ENCODE measurements at regions not wholly inside any gene's neighbourhood (a gene's known extent, or its start where the extent isn't known, plus 50 kb on each side); places are given as distances from the start of the nearest gene placed in this dataset.

GRCh38 chr4:129422277-129422676 is 326.3 kb downstream of the C4orf33 start:
- H4K91ac ChIP-seq (ENCODE audit: low read depth, low read length) = no peak overlapping the region
- no peak overlapping the region for H3K9ac ChIP-seq (ENCODE audit: low read length)
- no peak overlapping the region for H2AFZ ChIP-seq (ENCODE audit: insufficient read depth, low read length, poor library complexity)

GRCh38 chr4:129428454-129428853 is 332.5 kb downstream of the C4orf33 start:
- no peak overlapping the region for H3K9ac ChIP-seq (ENCODE audit: low read length)
- H3K4ac ChIP-seq (ENCODE audit: low read depth, low read length) = no peak overlapping the region
- H3K4me2 ChIP-seq (ENCODE audit: low read length) = no peak overlapping the region
- no peak overlapping the region for H2BK12ac ChIP-seq (ENCODE audit: low read length)
- H3K4me3 ChIP-seq (ENCODE audit: low read depth, low read length) = no peak overlapping the region
- H3K27ac ChIP-seq (ENCODE audit: low read depth, low read length) = no peak overlapping the region
- H3K14ac ChIP-seq (ENCODE audit: low read length) = no peak overlapping the region
- H2BK5ac ChIP-seq (ENCODE audit: low read depth, low read length, poor library complexity) = no peak overlapping the region
- H3K36me3 ChIP-seq (ENCODE audit: control insufficient read depth in 1 of 2, insufficient read depth in 2 of 2, low read length in 2 of 2) = no peaks in the 10 kb centered on the region
- H3K23ac ChIP-seq (ENCODE audit: low read length) = no peak overlapping the region
- DNase-seq = no peak
- no peaks in the 10 kb centered on the region for H3K79me1 ChIP-seq (ENCODE audit: low read length)
- no peak overlapping the region for H4K12ac ChIP-seq (ENCODE audit: low read depth, low read length)
- no peaks in the 10 kb centered on the region for H3K79me2 ChIP-seq (ENCODE audit: control insufficient read depth, insufficient read depth, low read length, poor library complexity)
- no peak overlapping the region for H2AFZ ChIP-seq (ENCODE audit: insufficient read depth, low read length, poor library complexity)
- H3K9me3 ChIP-seq (ENCODE audit: insufficient read depth, low read depth, low read length) = no peaks in the 10 kb centered on the region
- H4K91ac ChIP-seq (ENCODE audit: low read depth, low read length) = no peak overlapping the region
- H4K8ac ChIP-seq (ENCODE audit: low read depth, low read length) = no peak overlapping the region
- no CpG with 5 or more reads among the region's 2 CpGs for WGBS (ENCODE audit: extremely low coverage, insufficient coverage, insufficient read length)
- H2BK120ac ChIP-seq (ENCODE audit: insufficient read depth, low read length, poor library complexity) = no peak overlapping the region
- no peak overlapping the region for H3K18ac ChIP-seq (ENCODE audit: low read length)
- H3K4me1 ChIP-seq (ENCODE audit: control insufficient read depth in 1 of 2, insufficient read depth in 2 of 2, low read length in 2 of 2) = no peaks in the 10 kb centered on the region
- H3K27me3 ChIP-seq (ENCODE audit: insufficient read depth, low read length) = no peaks in the 10 kb centered on the region
- no peak overlapping the region for H2AK5ac ChIP-seq (ENCODE audit: low read length)

More at GRCh38 chr4:129422277-129422676, 326.3 kb downstream of the C4orf33 start:
- no peak for DNase-seq
- no peaks in the 10 kb centered on the region for H3K27me3 ChIP-seq (ENCODE audit: insufficient read depth, low read length)
- no peak overlapping the region for H3K14ac ChIP-seq (ENCODE audit: low read length)
- no peaks in the 10 kb centered on the region for H3K4me1 ChIP-seq (ENCODE audit: control insufficient read depth in 1 of 2, insufficient read depth in 2 of 2, low read length in 2 of 2)
- no peak overlapping the region for H3K4me2 ChIP-seq (ENCODE audit: low read length)
- H3K79me1 ChIP-seq (ENCODE audit: low read length) = no peaks in the 10 kb centered on the region
- no peak overlapping the region for H3K18ac ChIP-seq (ENCODE audit: low read length)
- H3K23ac ChIP-seq (ENCODE audit: low read length) = no peak overlapping the region
- no peak overlapping the region for H3K4me3 ChIP-seq (ENCODE audit: low read depth, low read length)
- no peaks in the 10 kb centered on the region for H3K79me2 ChIP-seq (ENCODE audit: control insufficient read depth, insufficient read depth, low read length, poor library complexity)
- no peak overlapping the region for H2AK5ac ChIP-seq (ENCODE audit: low read length)
- no peak overlapping the region for H2BK5ac ChIP-seq (ENCODE audit: low read depth, low read length, poor library complexity)
- H3K27ac ChIP-seq (ENCODE audit: low read depth, low read length) = no peak overlapping the region
- H3K4ac ChIP-seq (ENCODE audit: low read depth, low read length) = no peak overlapping the region
- no peaks in the 10 kb centered on the region for H3K36me3 ChIP-seq (ENCODE audit: control insufficient read depth in 1 of 2, insufficient read depth in 2 of 2, low read length in 2 of 2)
- no peak overlapping the region for H2BK120ac ChIP-seq (ENCODE audit: insufficient read depth, low read length, poor library complexity)
- no peak overlapping the region for H4K8ac ChIP-seq (ENCODE audit: low read depth, low read length)
- no peaks in the 10 kb centered on the region for H3K9me3 ChIP-seq (ENCODE audit: insufficient read depth, low read depth, low read length)
- no peak overlapping the region for H2BK12ac ChIP-seq (ENCODE audit: low read length)
- no peak overlapping the region for H4K12ac ChIP-seq (ENCODE audit: low read depth, low read length)

DNA sequence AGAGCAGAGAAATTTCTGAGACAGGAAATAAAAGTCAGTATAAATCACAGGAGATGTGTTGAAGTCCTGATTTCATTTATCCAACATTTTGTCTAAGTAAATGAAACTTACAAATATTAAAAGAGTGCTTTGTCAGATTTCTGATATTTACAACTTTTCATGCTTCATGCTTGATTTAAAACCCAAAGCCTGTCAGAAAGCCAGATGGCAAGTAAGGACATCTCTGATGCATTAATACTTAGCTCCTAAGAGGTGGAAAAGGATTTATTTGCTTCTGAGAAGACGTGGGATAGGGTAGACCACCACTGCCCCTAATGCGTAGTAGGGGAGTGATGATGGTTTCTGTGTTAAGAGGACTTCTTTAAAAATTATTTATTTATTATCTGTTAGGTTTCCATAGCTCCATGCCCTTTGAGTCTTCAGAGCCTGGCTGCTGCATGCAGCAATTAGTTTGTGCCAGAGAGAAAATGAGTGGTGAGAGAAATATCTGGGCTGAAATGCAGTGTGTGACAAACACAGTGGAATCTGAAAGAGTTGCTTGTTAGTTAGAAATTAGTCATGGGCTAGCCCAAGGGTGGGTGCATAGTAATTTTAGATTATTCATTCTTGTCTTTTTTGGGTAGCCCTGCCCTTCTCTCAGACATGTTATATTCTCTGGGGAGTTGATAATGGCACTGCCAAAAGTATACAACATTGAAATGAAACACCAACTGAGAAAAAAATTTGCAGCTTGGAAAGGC is 333.8 kb downstream of the C4orf33 start:
- H2BK12ac ChIP-seq (ENCODE audit: low read length) = no peak overlapping the region
- no peak overlapping the region for H2BK120ac ChIP-seq (ENCODE audit: insufficient read depth, low read length, poor library complexity)
- no peak overlapping the region for H3K4ac ChIP-seq (ENCODE audit: low read depth, low read length)
- H3K14ac ChIP-seq (ENCODE audit: low read length) = no peak overlapping the region
- H3K18ac ChIP-seq (ENCODE audit: low read length) = no peak overlapping the region
- WGBS (ENCODE audit: extremely low coverage, insufficient coverage, insufficient read length) = no CpG with 5 or more reads among the region's 2 CpGs
- H3K4me2 ChIP-seq (ENCODE audit: low read length) = no peak overlapping the region
- H4K91ac ChIP-seq (ENCODE audit: low read depth, low read length) = no peak overlapping the region
- no peaks in the 10 kb centered on the region for H3K79me2 ChIP-seq (ENCODE audit: control insufficient read depth, insufficient read depth, low read length, poor library complexity)
- no peak overlapping the region for H2AK5ac ChIP-seq (ENCODE audit: low read length)
- no peak overlapping the region for H4K12ac ChIP-seq (ENCODE audit: low read depth, low read length)
- H3K79me1 ChIP-seq (ENCODE audit: low read length) = no peaks in the 10 kb centered on the region
- H3K4me3 ChIP-seq (ENCODE audit: low read depth, low read length) = no peak overlapping the region
- no peaks in the 10 kb centered on the region for H3K36me3 ChIP-seq (ENCODE audit: control insufficient read depth in 1 of 2, insufficient read depth in 2 of 2, low read length in 2 of 2)
- H3K23ac ChIP-seq (ENCODE audit: low read length) = no peak overlapping the region
- no peaks in the 10 kb centered on the region for H3K4me1 ChIP-seq (ENCODE audit: control insufficient read depth in 1 of 2, insufficient read depth in 2 of 2, low read length in 2 of 2)
- H2AFZ ChIP-seq (ENCODE audit: insufficient read depth, low read length, poor library complexity) = no peak overlapping the region
- H3K9me3 ChIP-seq (ENCODE audit: insufficient read depth, low read depth, low read length) = no peaks in the 10 kb centered on the region
- no peak overlapping the region for H3K9ac ChIP-seq (ENCODE audit: low read length)
- H4K8ac ChIP-seq (ENCODE audit: low read depth, low read length) = no peak overlapping the region
- H2BK5ac ChIP-seq (ENCODE audit: low read depth, low read length, poor library complexity) = no peak overlapping the region
- no peak overlapping the region for H3K27ac ChIP-seq (ENCODE audit: low read depth, low read length)
- no peak for DNase-seq
- H3K27me3 ChIP-seq (ENCODE audit: insufficient read depth, low read length) = no peaks in the 10 kb centered on the region

DNA sequence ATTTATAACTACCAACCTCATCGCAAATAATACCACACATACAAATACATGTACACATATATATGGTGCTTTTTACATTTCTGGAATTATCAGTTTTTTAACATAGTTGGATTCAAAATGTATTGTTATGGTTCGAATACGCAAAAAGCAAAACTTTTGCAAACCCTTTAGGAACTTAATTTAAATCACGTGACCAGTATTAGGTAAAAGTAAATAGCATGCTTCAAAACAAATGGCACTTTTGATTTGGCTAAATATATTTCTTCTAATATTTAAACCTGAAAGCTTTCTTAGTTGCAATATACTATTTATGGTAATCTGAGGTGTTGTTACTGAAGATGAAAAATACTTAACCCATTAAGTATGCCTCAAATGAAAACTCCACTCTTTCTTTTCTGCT is 341.4 kb downstream of the C4orf33 start:
- H3K4me1 ChIP-seq (ENCODE audit: control insufficient read depth in 1 of 2, insufficient read depth in 2 of 2, low read length in 2 of 2) = no peaks in the 10 kb centered on the region
- no peak overlapping the region for H3K18ac ChIP-seq (ENCODE audit: low read length)
- H3K9me3 ChIP-seq (ENCODE audit: insufficient read depth, low read depth, low read length) = no peaks in the 10 kb centered on the region
- H3K79me1 ChIP-seq (ENCODE audit: low read length) = no peaks in the 10 kb centered on the region
- no peak overlapping the region for H2BK5ac ChIP-seq (ENCODE audit: low read depth, low read length, poor library complexity)
- no peak overlapping the region for H4K91ac ChIP-seq (ENCODE audit: low read depth, low read length)
- no peak overlapping the region for H3K27ac ChIP-seq (ENCODE audit: low read depth, low read length)
- H3K9ac ChIP-seq (ENCODE audit: low read length) = no peak overlapping the region
- H3K4me2 ChIP-seq (ENCODE audit: low read length) = no peak overlapping the region
- no peak overlapping the region for H2AFZ ChIP-seq (ENCODE audit: insufficient read depth, low read length, poor library complexity)
- no peaks in the 10 kb centered on the region for H3K36me3 ChIP-seq (ENCODE audit: control insufficient read depth in 1 of 2, insufficient read depth in 2 of 2, low read length in 2 of 2)
- H3K79me2 ChIP-seq (ENCODE audit: control insufficient read depth, insufficient read depth, low read length, poor library complexity) = no peaks in the 10 kb centered on the region
- no peak overlapping the region for H3K4me3 ChIP-seq (ENCODE audit: low read depth, low read length)
- no peak overlapping the region for H4K8ac ChIP-seq (ENCODE audit: low read depth, low read length)
- 100% methylated on average over 1 of the region's 4 CpGs for WGBS (ENCODE audit: extremely low coverage, insufficient coverage, insufficient read length)
- no peak overlapping the region for H2BK12ac ChIP-seq (ENCODE audit: low read length)
- H2AK5ac ChIP-seq (ENCODE audit: low read length) = no peak overlapping the region
- H3K14ac ChIP-seq (ENCODE audit: low read length) = no peak overlapping the region
- no peak overlapping the region for H2BK120ac ChIP-seq (ENCODE audit: insufficient read depth, low read length, poor library complexity)
- H3K27me3 ChIP-seq (ENCODE audit: insufficient read depth, low read length) = no peaks in the 10 kb centered on the region
- H3K4ac ChIP-seq (ENCODE audit: low read depth, low read length) = no peak overlapping the region
- no peak for DNase-seq
- H4K12ac ChIP-seq (ENCODE audit: low read depth, low read length) = no peak overlapping the region
- no peak overlapping the region for H3K23ac ChIP-seq (ENCODE audit: low read length)
